Kidney capillary endothelial cell (primary cell): ENCODE measurements at regions not wholly inside any gene's neighbourhood (a gene's known extent, or its start where the extent isn't known, plus 50 kb on each side); places are given as distances from the start of the nearest gene placed in this dataset.

Experiments
- DNase-seq: peaks from one replicate; pipeline ENCODE4 v3.0.0-alpha.2; 2018; ENCODE audit warnings: low spot score

DNA sequence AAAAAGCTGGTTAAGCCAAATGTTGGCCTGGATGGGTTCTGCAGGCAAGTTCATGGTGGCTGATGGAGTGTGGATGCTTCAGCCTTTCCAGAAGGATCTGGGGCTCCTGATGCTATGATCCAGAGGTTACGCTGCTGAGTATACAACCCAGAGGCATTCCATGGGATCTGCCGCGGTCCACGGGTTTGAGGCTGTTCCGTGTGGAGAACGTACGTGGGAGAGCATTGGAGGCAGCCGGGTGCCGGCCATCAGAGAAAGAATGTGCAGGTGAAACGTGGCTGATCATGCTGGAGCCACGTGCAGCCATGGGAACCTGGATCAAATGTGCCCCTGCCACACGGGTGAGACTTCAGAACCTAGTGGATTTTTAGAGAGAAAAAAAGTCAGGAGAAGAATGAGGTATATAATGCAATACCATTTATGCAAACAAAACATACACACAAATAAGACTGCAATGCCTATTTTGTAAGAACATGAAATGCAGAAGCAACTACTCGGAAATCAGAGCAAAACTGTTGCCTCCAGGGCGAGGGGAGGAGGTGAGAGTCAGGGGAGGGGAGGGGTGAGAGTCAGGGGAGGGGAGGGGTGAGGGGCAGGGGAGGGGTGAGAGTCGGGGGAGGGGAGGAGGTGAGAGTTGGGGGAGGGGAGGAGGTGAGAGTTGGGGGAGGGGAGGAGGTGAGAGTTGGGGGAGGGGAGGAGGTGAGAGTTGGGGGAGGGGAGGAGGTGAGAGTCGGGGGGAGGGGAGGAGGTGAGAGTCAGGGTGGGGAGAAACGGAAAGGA, 116.5 kb upstream of the C1orf174 start:
- no peak for DNase-seq

DNA sequence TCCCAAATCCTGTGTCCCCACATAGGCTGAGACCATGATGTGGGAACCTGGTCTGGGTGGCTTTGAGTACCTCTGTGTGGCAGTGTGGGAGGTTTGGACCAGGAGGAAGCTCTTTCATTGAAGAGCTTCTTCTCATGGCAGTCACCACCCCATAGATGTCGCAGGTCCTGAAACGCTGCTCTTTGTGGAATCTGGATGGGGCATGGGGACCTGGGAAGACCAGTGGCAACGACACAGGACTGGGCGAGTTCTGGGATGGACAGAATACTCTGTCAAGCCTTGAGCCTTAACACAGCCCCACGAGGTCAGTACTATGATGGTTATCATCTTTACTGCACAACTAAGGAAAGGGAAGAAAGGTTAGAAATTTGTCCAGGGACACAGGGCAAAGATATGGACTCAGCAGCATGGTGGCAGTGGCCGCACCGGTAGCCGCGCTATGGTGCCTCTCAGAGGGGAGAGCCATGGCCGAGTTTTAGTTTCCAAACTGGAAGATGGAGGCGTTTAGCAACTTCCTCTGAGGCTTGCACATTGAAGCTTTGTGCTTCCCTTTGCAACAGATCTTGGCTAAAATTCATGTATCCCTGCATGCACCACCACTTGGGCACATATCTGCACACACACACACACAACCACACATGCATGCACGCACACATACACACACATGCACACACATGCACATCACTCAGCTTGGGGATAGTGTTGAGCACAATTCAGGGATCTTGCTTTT, 117.7 kb upstream of the C1orf174 start:
- no peak for DNase-seq

DNA sequence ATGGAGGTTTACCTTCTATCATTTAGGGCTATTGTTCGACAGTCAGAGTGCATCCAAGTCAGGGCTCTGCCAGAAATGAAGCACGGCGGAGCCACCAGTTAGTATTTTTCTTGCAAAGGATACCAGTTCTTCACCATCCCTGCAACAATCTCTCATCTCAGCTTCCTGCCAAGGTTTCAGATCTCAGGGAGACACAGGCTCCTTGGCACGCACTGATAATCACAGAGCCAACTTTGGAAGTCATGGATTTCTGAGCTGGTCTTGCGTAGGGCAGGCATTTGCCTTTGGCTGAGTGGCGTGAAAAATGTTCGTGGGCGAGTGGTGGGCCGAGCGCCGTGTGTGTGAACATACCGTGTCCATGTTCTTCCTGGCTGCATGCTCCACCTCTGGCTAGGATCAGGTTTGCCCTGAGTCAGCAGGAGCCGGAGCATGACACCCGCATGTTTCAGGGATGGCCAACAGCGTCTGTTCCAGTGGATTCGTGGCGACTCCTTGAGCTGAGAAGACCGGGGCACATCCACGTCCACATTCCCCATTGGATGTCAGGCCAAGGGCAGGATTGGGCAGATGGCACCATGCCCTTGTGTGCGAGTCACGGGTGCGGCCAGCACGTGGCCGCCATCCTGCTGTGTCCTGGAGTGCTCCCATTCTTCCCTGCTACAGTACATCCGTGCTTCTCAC, 118.5 kb upstream of the C1orf174 start:
- no peak for DNase-seq

DNA sequence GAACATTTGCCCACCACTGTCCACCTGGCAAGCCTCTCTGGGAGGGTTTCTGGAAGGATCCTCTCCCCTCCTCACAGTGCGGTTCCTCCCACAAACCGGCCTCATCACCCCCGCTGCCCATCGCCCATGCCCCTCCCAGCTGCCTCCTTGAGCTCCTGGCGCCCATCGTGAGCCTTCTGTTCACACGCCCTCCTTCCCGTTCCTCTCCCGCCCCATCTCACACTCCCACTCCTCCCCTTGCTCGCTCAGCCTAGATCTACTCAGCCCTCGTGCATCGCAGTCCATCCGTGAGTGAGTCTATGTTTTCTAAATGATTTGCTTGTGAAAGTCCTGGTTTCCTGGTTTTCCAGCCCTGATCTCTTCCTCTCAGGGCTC, 119.1 kb upstream of the C1orf174 start:
- DNase-seq: no peak

DNA sequence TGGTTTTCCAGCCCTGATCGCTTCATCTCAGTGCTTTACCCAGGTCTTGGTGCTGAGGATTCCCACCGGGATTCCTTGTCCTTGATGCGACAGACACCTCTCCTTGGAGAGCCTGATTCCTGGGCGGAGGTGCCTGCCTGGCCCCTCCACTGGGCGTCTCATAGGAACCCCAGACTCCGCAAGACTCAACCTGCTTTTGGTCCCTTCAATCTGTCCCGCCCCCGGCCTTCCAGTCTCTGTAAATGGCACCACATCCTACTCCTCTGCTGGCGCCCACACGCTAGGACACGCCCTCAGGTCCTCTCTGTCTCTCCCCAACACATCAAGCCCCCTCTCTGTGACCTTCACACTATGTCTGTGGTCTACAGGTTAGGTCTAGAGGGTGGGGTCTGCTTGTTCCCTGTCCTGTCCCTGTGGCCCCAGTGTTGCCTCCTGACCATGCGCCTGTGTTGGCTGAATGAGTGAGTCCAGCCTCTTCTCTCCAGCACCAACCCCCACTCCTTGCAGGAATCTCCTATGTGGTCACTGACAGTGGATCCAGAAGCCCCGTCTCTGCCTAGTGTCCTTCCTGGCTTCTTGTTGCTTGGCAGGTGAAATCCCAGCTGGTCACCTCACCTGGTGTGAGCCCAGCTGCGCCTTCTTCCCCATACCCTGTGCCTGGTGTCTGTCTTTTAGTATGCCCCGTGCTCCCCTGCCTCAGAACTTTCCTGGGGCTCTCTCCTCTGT, 119.7 kb upstream of the C1orf174 start:
- no peak for DNase-seq

DNA sequence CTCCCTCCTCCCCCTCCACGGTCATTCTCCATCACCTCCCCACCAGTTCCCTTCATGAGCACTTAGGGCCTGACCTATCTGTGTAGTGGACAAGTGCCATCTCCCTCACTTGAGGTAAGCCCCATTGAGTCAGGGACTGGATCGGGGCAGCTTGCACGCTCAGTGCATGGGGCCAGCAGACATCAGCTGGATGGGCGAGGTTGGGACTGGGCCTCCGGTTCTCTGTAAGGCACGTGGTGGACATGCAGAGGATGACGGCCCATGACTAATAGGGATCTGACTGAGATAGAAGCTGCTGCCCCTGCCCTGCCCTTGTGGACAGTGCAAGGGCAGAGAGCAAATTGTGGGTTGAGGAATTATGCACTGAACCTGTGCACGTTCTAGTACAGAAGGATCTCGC, 120.4 kb upstream of the C1orf174 start:
- no peak for DNase-seq

DNA sequence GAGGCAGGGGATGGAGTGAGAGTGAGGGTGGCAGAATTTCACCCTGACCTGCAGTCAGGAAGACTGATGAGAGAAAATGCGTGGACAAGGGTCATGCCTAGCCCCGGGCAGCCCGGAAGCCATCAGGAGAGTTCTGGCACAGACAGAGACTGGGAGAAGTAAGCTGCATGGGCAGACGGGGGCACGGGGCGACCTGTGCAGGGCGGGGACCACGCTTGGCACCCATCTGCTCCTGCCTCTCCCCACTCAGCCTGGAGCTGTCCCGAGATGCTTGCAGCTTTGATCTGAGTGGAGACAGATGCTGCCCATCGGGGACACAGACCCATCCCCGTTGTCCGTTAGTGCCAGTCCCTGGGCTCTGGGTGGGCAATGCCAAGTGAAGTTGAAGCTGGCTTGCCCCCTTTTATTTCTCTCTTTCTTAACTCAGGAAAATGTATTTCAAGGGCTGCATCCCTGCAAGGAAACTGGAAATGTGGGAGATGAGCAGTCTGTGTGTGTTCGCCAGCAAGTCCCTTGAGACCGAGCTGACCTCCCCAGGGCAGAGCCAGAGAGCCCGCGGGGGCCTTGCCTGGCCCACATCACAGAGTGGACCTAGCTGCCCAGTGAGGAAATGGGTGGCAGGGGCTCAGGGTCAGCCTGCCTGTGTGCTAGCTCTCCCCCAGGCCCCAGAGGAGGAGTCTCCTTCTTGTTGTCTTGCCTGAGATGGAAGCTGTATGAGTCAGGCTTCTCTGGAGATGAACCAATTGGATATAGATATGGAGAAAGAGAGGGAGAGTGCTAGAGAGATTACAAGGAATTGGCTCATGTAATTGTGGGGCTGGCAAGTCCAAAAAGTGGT, 121.3 kb upstream of the C1orf174 start:
- DNase-seq: no peak

DNA sequence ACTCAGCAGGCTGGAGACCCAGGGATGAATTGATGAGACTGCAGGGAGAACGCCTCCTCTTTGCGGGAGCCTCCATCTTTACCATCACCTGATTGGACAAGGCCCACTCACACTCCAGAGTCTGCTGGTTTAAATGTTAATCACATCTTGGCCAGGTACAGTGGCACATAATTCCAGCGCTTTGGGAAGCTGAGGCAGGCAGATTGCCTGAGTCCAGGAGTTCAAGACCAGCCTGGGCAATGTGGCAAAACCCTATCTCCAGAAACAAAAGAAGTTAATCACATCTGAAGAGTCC, 121.8 kb upstream of the C1orf174 start:
- no peak for DNase-seq

DNA sequence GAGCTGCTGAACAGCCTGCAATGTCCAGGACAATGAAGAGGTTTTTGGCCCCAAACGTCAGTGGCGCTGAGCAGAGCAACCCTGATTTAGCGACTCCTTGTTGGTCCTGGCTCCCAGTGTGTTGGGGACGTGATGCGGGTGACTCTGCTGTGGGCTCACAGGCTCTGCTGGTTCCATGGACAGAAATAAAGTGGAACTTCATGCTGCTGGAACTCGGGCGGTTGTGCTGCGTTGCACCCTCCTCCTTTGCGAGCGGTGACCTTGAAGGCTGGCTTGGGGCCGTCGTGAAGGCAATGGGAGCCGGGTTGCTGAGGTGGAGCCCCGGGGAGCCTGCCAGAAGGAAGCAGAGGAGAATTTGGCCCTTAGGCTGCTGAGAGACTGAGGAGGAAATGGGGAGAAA, 122.6 kb upstream of the C1orf174 start:
- DNase-seq: no peak

DNA sequence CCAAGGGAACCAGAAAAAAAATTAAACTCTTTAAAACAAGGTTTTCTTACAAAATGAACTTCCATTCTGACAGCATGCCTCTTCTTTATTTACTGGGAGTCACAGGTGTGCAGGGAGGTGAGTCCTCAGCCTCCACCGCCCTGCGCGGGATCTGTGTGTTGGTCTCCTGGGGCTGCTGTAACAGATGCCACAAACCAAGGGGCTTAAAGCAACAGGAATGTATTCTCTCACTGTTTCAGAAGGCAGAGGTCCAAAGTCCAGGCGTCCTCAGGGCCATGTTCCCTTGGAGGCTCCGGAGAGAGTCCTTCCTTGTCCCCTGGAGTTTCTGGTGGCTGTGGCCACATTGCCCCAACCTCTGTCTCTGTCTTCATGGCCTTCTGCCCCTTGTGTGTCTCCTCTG, 123.6 kb upstream of the C1orf174 start:
- DNase-seq: no peak

DNA sequence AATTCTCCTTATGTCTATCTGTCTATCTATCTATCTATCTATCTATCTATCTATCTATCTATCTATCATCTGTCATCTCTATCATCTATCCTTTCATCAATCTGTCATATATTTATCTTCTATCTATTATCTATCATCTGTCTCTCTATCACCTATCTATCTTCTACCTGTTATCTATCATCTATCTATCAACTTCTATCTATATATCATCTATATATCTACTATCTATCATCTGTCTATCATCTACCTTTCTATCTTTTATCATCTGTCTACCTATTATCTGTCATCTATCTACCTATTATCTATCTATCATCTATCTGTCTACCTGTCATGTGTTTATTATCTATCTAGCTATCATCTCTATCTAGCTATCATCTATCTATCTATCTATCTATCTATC, 124.7 kb upstream of the C1orf174 start:
- DNase-seq: no peak

DNA sequence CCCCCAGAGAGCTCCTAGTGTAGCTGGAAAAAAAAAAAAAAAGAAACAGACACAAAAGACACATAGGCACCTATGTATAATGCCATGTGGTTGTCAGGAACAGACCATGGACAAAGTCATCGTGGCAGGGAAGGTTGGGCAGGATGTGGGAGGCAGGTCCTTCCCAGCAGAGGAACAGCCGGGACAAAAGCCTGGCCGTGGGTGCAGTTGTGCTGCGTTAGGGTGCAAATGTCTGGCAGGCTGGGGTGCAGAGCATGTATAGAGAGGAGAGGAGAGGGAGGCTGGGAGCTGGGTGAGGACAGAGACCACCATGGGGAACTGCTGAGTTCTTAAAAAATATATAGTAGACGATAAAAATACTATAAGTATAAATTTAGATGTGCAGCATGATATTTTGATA, 125.7 kb upstream of the C1orf174 start:
- no peak for DNase-seq

DNA sequence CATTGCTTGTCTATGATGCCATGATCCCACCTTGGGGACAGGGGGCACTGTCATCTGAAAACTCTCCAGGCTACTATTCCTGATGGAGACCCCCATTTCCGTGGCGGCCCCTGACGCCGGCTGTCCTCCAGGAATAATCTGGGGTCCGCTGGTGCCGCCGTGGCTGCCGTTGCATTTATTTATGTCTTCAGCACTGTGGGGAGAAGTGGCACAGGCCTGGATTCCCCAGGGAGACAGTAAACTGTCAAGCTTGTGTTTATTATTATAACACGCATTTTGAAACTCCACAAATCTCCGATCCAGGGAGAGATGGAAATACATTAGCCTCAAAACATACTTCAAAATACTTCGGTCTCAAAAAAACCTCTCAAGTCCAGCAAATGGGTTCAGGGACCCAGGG, 126.9 kb upstream of the C1orf174 start:
- no peak for DNase-seq

DNA sequence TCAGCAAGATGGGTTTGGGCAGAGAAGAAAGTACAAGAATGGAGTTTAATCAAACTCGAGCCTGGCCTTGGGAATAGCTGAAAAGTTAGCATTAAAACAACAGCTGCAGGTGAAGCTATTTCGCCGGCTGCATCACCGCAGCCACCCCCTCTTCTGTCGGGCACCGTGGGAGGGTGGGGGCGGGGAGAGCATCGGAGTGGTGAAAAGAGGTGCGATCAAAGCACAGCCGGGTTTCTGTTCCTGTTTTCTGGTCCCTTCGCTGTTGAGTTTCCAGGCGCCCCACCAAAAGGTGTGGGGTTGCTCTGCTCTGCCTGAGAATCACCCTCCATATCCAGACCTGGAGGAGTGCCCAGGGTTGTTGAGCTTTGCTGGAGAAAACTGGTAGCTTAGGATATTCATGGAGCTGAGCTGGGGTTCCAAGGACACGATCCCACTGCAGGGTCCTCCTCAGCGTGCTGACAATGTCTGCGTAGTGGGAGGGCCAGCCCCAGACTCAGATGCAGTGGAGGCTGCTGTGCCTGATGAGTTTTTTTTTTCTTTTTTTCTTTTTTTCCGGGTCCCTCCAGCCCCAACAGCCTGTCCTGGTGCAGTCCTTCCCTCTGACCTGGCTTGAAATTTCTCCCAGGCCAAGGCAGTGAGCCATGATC, 127.5 kb upstream of the C1orf174 start:
- DNase-seq: no peak

DNA sequence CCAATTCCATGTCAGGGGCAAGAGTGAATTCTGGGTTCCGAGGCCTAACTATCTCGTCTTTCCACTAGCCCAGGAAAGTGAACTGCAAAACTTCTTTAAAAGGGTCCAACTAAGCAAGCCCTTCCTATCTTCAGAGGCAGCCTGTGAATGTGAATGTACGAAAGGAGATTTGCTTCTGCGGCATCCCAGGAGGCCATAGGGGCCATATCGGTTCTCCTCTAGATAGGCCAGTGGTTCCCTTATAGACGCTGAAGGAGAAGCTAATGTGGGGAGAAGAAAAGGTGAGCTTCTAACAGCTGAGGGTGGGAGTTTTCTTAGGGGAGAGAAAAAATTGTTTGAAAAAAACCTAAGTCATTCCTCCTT, 128.0 kb upstream of the C1orf174 start:
- DNase-seq: no peak

DNA sequence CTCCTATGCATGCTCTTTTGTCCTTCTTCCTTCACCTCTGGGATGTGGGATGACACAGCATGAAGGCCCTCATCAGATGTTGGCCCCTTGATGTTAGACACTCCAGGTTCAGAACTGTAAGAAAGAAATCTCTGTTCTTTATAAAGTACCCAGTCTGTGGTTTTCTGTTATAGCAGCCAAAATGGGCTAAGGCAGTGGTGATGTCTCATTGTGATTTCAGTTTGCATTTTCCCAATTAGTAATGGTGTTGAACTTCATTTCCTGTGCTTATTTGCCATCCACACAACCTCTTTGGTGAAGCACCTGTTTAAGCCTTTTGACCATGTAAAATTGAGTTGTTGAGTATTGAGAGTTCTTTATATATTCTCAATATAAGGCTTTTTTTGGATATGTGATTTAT, 129.3 kb upstream of the C1orf174 start:
- no peak for DNase-seq

DNA sequence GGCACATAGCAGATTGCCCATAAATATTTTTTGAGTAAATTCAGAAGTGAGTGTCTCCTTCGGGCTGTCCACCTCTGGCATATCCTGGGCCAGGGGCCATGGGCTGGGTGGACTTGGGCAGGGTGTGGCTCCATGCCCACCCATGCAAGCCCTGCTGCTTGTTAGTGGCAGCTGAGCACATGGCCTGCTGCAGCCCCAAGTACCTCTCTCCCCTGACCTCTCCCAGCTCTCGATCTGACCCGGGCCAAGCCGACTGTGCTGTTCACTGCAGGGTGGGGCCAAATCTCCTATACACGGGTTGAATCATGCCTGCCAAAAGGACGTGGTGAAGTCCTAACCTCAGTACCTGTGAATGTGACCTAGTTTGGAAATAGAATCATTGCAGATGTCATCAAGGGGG, 132.5 kb upstream of the C1orf174 start:
- DNase-seq: no peak

DNA sequence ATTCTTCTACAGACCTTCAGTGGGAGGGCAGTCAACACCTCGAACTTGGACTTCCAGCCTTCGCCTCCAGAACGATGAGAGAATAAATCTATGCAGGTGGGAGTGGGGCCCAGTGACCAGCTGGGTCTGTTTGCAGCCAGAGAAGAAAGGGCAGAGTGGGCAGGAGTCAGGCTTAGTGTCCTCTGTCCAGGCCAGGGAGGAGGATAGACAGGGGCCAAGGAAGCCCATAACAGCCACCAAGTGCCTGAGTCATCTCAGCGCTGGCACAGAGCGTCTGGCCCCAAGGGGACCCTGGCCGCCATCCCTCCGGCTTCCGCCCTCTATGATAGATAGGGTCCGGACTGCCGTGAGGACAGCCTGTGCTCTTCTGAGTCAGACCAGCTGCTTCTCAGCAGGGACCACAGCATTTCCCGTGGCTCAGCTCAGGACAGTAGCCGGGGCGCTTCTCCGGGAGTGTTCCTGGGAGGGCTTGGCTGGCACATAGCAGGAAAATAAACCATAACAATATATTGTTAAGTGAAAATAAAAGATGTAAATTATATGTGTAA, 133.1 kb upstream of the C1orf174 start:
- no peak for DNase-seq

DNA sequence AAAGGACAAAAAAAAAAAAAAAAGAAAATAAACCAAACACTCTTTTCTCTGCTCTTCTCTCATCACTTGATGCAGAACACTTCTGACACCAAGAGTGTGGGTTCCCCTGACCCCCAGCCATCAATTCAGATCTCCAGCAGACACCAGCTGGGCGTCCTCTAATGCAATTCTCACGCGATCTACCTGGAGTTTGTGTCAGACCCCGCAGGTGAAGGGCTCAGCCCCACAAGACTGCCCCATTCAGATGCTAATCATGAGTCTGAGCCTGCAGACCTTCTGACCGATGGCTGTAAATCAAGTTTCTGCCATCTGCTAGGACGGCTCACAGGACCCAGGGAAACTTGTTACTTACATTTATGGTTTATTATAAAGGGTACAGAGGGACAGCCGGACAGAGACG, 133.6 kb upstream of the C1orf174 start:
- no peak for DNase-seq

DNA sequence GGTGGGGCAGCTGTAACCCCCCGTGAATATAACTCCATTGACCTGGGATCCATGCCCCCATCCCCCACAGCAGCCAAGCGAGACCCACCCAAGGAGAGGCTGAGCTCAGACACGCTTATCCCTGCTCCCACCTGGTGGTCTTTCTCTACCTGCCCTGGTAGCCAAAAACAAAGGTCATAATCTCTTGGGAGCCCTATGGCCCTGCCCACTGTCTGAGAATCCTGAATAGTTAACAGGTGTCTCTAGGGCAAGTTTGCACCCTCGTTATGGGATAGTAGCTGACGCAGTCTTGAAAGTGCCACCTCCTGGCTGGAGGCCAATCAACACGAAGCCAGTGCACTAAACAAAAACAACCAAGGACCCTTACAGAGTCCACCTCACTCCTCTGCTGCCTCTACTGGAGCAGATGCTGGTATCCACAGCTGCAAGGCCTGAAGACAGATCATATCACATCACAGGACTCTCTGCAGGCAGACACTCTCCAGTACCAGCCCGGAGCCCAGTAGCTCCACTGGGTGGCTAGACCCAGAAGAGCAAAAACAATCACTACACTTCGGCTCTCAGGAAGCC, 134.3 kb upstream of the C1orf174 start:
- DNase-seq: no peak

DNA sequence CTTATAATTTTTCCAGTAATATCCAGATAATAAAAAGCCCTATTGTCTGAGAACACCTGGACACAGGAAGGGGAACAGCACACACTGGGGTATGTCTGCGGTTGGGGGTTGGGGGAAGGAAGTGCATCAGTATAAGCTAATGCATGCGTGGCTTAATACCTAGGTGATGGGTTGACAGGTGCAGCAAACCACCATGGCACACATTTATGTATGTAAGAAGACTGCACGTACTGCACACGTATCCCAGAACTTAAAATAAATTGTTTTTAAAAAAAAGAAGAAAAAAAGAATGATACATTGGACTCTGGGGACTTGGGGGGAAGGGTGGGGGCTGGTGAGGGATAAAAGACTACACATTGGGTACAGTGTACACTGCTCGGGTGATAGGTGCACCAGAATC, 144.9 kb upstream of the C1orf174 start:
- DNase-seq: no peak
